Breast epithelium (tissue), 4 donors: ENCODE measurements at regions not wholly inside any gene's neighbourhood (a gene's known extent, or its start where the extent isn't known, plus 50 kb on each side); places are given as distances from the start of the nearest gene placed in this dataset.

ENCODE experiments used
- DNase-seq, 2 donors: peaks; one replicate each; pipeline ENCODE4 v3.0.0-alpha.2; 2019; ENCODE audit warnings: low spot score in 2 of 2
- H3K27ac ChIP-seq, 2 donors: fragments of 200-600 bp; sonication (generic) in 1 of 2; one replicate each; pipeline ENCODE4 v1.5.1; 2016 to 2019; ENCODE audit warnings: mild to moderate bottlenecking in 1 of 2
- H3K27me3 ChIP-seq, 2 donors: fragments of 200-600 bp; sonication (generic) in 1 of 2; one replicate each; pipeline versions ENCODE4 v1.5.1 to v1.6.0; 2017 to 2019; ENCODE audit warnings: control low read depth in 1 of 2, mild to moderate bottlenecking in 1 of 2
- H3K36me3 ChIP-seq: fragments of 200-600 bp; one replicate; pipeline ENCODE4 v1.5.1; 2019
- H3K4me1 ChIP-seq, 2 donors: fragments of 200-600 bp; sonication (generic); one replicate each; pipeline ENCODE4 v1.5.1; 2016 to 2019; ENCODE audit warnings: control low read depth in 1 of 2
- H3K4me3 ChIP-seq, 3 donors: fragments of 200-600 bp; sonication (generic); 1 replicate in 2 of 3; 2 replicates in 1 of 3; pipeline ENCODE4 v1.5.1; 2016 to 2019; ENCODE audit warnings: mild to moderate bottlenecking in 3 of 3, moderate library complexity in 2 of 3
- H3K9me3 ChIP-seq, 2 donors: fragments of 200-600 bp; sonication (generic) in 1 of 2; one replicate each; pipeline ENCODE4 v1.5.1; 2016 to 2019; ENCODE audit warnings: control low read depth in 1 of 2
- CTCF ChIP-seq, 3 donors: fragments of 450-650 bp; IDR thresholded peaks; one replicate each; pipeline ENCODE4 v1.5.1; 2016 to 2017; ENCODE audit warnings: antibody characterized with exemption in 3 of 3, mild to moderate bottlenecking in 3 of 3, moderate library complexity in 3 of 3
- POLR2A ChIP-seq: fragments of 450-650 bp; IDR thresholded peaks from one replicate; pipeline ENCODE4 v1.6.1; 2016; ENCODE audit warnings: antibody characterized with exemption, mild to moderate bottlenecking, moderate library complexity
- POLR2AphosphoS5 ChIP-seq, 3 donors: sonication (generic); formaldehyde crosslinking; IDR thresholded peaks; one replicate each; pipeline ENCODE4 v1.6.1; 2017; ENCODE audit warnings: antibody characterized with exemption in 3 of 3
- intact Hi-C: fragments of 100-400 bp; cut with DNase I; formaldehyde crosslinking; loops from one replicate; pipeline ENCODE4 v1.15.1; 2023; ENCODE audit warnings: low total_unique reads

- H3K9me3 ChIP-seq: no peaks in the 10 kb centered on the region
- DNase-seq: no peak
- no peak overlapping the region for H3K27ac ChIP-seq
- no peaks in the 10 kb centered on the region for H3K27me3 ChIP-seq
- H3K4me3 ChIP-seq: no peak overlapping the region
- H3K4me1 ChIP-seq: no peaks in the 10 kb centered on the region
- H3K36me3 ChIP-seq: no peaks in the 10 kb centered on the region
- no peak for TF ChIP-seq POLR2AphosphoS5 (IDR thresholded peaks at IDR 0.05)
- intact Hi-C loops: no loop called here
These were observed 582.9 kb upstream of the PPP2R3A start for GRCh38 chr3:135382621-135383020.

- TF ChIP-seq POLR2A: no peak
- no peak for TF ChIP-seq POLR2AphosphoS5 (IDR thresholded peaks at IDR 0.05)
- no peak for TF ChIP-seq CTCF (IDR thresholded peaks at IDR 0.05)
- no peaks in the 10 kb centered on the region for H3K27me3 ChIP-seq
- H3K4me3 ChIP-seq: no peak overlapping the region
- no peak overlapping the region for H3K27ac ChIP-seq
- no peaks in the 10 kb centered on the region for H3K36me3 ChIP-seq
- intact Hi-C loops: no loop called here
- no peaks in the 10 kb centered on the region for H3K4me1 ChIP-seq
- DNase-seq: no peak
- H3K9me3 ChIP-seq: no peaks in the 10 kb centered on the region
These were observed 582.2 kb upstream of the PPP2R3A start for GRCh38 chr3:135383301-135383700.

GRCh38 chr3:135392151-135392550 is 573.4 kb upstream of the PPP2R3A start:
- Histone ChIP-seq H3K9me3 (peaks cover 7 to 25% of the 10 kb centered on the region in 2 donors), H3K4me1 (no peaks in the 10 kb centered on the region), H3K27ac (no peak overlapping the region), H3K27me3 (no peaks in the 10 kb centered on the region), H3K4me3 (no peak overlapping the region), H3K36me3 (no peaks in the 10 kb centered on the region)
- no peak for DNase-seq
- TF ChIP-seq CTCF (IDR thresholded peaks at IDR 0.05) (no peak), POLR2AphosphoS5 (IDR thresholded peaks at IDR 0.05) (no peak), POLR2A (no peak)
- intact Hi-C loops: no loop called here

- Histone ChIP-seq H3K4me1 (no peaks in the 10 kb centered on the region), H3K27me3 (no peaks in the 10 kb centered on the region), H3K9me3 (peaks cover 7 to 25% of the 10 kb centered on the region in 2 donors), H3K36me3 (no peaks in the 10 kb centered on the region), H3K27ac (no peak overlapping the region), H3K4me3 (no peak overlapping the region)
- DNase-seq: no peak
- intact Hi-C loops: no loop called here
- no peak for TF ChIP-seq POLR2A
- TF ChIP-seq CTCF (IDR thresholded peaks at IDR 0.05): no peak
- TF ChIP-seq POLR2AphosphoS5 (IDR thresholded peaks at IDR 0.05): no peak
These were observed 572.4 kb upstream of the PPP2R3A start for GRCh38 chr3:135393159-135393558.

GRCh38 chr3:135393898-135394525 is 571.5 kb upstream of the PPP2R3A start:
- H3K4me1 ChIP-seq: no peaks in the 10 kb centered on the region
- H3K4me3 ChIP-seq: no peak overlapping the region
- H3K9me3 ChIP-seq: peaks cover 7 to 24% of the 10 kb centered on the region in 2 donors
- no peaks in the 10 kb centered on the region for H3K36me3 ChIP-seq
- H3K27ac ChIP-seq: peak overlapping the region in 1 of 2 donors; percentile 11
- TF ChIP-seq CTCF (IDR thresholded peaks at IDR 0.05): no peak
- no peak for TF ChIP-seq POLR2AphosphoS5 (IDR thresholded peaks at IDR 0.05)
- no peak for TF ChIP-seq POLR2A
- DNase-seq: no peak
- intact Hi-C loops: no loop called here
- no peaks in the 10 kb centered on the region for H3K27me3 ChIP-seq

GRCh38 chr3:135412475-135412874 is 553.1 kb upstream of the PPP2R3A start:
- intact Hi-C loops: no loop called here
- TF ChIP-seq POLR2A (no peak), CTCF (IDR thresholded peaks at IDR 0.05) (no peak), POLR2AphosphoS5 (IDR thresholded peaks at IDR 0.05) (no peak)
- Histone ChIP-seq H3K4me1 (no peaks in the 10 kb centered on the region), H3K27ac (no peak overlapping the region), H3K9me3 (no peaks in the 10 kb centered on the region), H3K27me3 (no peaks in the 10 kb centered on the region), H3K4me3 (no peak overlapping the region), H3K36me3 (no peaks in the 10 kb centered on the region)
- no peak for DNase-seq
